ENCODE measurements at regions not wholly inside any gene's neighbourhood (a gene's known extent, or its start where the extent isn't known, plus 50 kb on each side); places are given as distances from the start of the nearest gene placed in this dataset.

- TF ChIP-seq HBP1 (CRISPR knock-in tag; IDR thresholded peaks at IDR 0.05; ENCODE audit: low read depth) (no peak), ZNF274 (CRISPR knock-in tag; IDR thresholded peaks at IDR 0.05) (no peak), TARDBP (CRISPR knock-in tag; IDR thresholded peaks at IDR 0.05) (peak; percentile 33; the same call in 1 of the 2 replicates), MXI1 (IDR thresholded peaks at IDR 0.05; ENCODE audit: borderline replicate concordance, low read depth, low read length) (peak; percentile 19; the same call in 1 of the 3 replicates), TAF15 (IDR thresholded peaks at IDR 0.05; ENCODE audit: low read depth, low read length, poor library complexity, severe bottlenecking) (no peak), TBX3 (IDR thresholded peaks at IDR 0.05; ENCODE audit: borderline replicate concordance) (peak; percentile 17; the same call in 1 of the 2 replicates), BRD4 (CRISPR knock-in tag; IDR thresholded peaks at IDR 0.05) (no peak), MZF1 (CRISPR knock-in tag; IDR thresholded peaks at IDR 0.05; ENCODE audit: borderline replicate concordance) (peak; percentile 95; the same call in 1 of the 2 replicates), ZNF510 (CRISPR knock-in tag; IDR thresholded peaks at IDR 0.05; ENCODE audit: low read depth) (no peak), SMAD9 (CRISPR knock-in tag; IDR thresholded peaks at IDR 0.05) (0 out of 2 replicates have a peak, but pooled peaks have one; percentile 48), NR2F1 (CRISPR knock-in tag; IDR thresholded peaks at IDR 0.05) (peak in 1 of 2 experiments; percentile 62; a peak in 2 of 4 replicates), ZFP91 (CRISPR knock-in tag; IDR thresholded peaks at IDR 0.05; ENCODE audit: borderline replicate concordance) (peak; percentile 83), ZNF331 (CRISPR knock-in tag; IDR thresholded peaks at IDR 0.05) (peak; percentile 6; the same call in 1 of the 2 replicates), GMEB2 (CRISPR knock-in tag; IDR thresholded peaks at IDR 0.05; ENCODE audit: low read depth) (no peak), PAWR (CRISPR knock-in tag; IDR thresholded peaks at IDR 0.05; ENCODE audit: borderline replicate concordance) (no peak), YY1 (IDR thresholded peaks at IDR 0.05; ENCODE audit: insufficient read depth, insufficient replicate concordance, low read depth, low read length) (peak; percentile 41), NCOR1 (IDR thresholded peaks at IDR 0.05; ENCODE audit: borderline replicate concordance, low read length) (peak; percentile 78; the same call in 1 of the 2 replicates), PAXIP1 (CRISPR knock-in tag; conservative IDR thresholded peaks at IDR 0.05) (peak; percentile 80), JUNB (CRISPR knock-in tag; IDR thresholded peaks at IDR 0.05; ENCODE audit: borderline replicate concordance) (no peak), ARNT2 (CRISPR knock-in tag; IDR thresholded peaks at IDR 0.05; ENCODE audit: low read depth) (peak; percentile 21; the same call in 1 of the 2 replicates), MAX (IDR thresholded peaks at IDR 0.05) (peak; percentile 94)
Observed at GRCh38 chr5:154647114-154647760, 107.9 kb upstream of the LARP1 start (continued).
